Mammary epithelial cell (primary cell): ENCODE measurements at regions not wholly inside any gene's neighbourhood (a gene's known extent, or its start where the extent isn't known, plus 50 kb on each side); places are given as distances from the start of the nearest gene placed in this dataset.

ENCODE experiments used
- EZH2 ChIP-seq: IDR thresholded peaks from 2 replicates; pipeline ENCODE4 v1.6.1; 2012; ENCODE audit warnings: low read length, inconsistent platforms, borderline replicate concordance
- TF ChIP-seq, protein P1 (sequence below), 2 donors: IDR thresholded peaks in 1 of 2; conservative IDR thresholded peaks in 1 of 2; 2 replicates each; pipeline ENCODE4 v1.5.1; 2011 to 2012; ENCODE audit warnings: inconsistent platforms in 2 of 2, low read length in 2 of 2, mild to moderate bottlenecking in 2 of 2, control low read depth in 1 of 2, low read depth in 1 of 2; ENCODE audit not compliant: insufficient read depth in 1 of 2; ENCODE audit errors: extremely low read depth in 1 of 2

DNA sequence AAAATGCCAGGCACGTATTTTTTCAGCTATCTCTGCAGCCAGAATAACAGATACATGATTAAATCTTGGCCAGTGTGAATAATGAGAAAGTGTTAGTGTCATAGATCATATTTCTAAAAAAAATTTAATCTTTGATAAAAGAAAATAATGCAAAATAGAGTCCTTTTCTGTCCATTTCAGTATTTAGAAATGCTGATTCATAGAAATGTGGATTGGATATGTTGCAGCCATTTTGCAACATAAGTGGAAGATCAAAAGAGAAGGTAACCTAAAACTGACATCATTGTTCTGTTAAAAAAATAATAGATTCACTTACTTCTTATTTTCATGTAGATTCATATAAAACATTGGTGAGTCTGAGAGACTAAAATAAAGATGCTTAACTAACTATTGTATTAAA lies 1010.3 kb downstream of the LRFN5 start:
- TF ChIP-seq, protein P1, sequence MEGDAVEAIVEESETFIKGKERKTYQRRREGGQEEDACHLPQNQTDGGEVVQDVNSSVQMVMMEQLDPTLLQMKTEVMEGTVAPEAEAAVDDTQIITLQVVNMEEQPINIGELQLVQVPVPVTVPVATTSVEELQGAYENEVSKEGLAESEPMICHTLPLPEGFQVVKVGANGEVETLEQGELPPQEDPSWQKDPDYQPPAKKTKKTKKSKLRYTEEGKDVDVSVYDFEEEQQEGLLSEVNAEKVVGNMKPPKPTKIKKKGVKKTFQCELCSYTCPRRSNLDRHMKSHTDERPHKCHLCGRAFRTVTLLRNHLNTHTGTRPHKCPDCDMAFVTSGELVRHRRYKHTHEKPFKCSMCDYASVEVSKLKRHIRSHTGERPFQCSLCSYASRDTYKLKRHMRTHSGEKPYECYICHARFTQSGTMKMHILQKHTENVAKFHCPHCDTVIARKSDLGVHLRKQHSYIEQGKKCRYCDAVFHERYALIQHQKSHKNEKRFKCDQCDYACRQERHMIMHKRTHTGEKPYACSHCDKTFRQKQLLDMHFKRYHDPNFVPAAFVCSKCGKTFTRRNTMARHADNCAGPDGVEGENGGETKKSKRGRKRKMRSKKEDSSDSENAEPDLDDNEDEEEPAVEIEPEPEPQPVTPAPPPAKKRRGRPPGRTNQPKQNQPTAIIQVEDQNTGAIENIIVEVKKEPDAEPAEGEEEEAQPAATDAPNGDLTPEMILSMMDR (conservative IDR thresholded peaks at IDR 0.05 in 1 of 2, IDR thresholded peaks at IDR 0.05 in 1 of 2; ENCODE audit: extremely low read depth in 1 of 2, insufficient read depth in 1 of 2, low read depth in 1 of 2, low read length in 2 of 2), result no peak
- TF ChIP-seq EZH2, result no peak
